Endothelial cell of umbilical vein (primary cell): ENCODE measurements at regions not wholly inside any gene's neighbourhood (a gene's known extent, or its start where the extent isn't known, plus 50 kb on each side); places are given as distances from the start of the nearest gene placed in this dataset.
"Not testable (repeated sequence)": the region's sequence is repeated elsewhere in the genome, so short reads cannot be mapped to it uniquely, and the experiment has no call there.

Experiments
- BruUV-seq: library from RNA; stranded (reverse); fragments of 400-500 nt; replicated peaks from 2 replicates; lab custom pipeline; 2021; lab: Mats Ljungman, UMichigan
- CTCF ChIA-PET: fragments of 300-600, 350-600 bp; sonication (Branson Sonifier 250); formaldehyde crosslinking; loops from one replicate; lab custom pipeline; 2021; ENCODE audit warnings: antibody characterized with exemption, inconsistent platforms; lab: Charles Lee
- POLR2A ChIA-PET: fragments of 300-600, 350-600 bp; sonication (Branson Sonifier 250); formaldehyde crosslinking; loops from one replicate; lab custom pipeline; 2021; ENCODE audit warnings: antibody characterized with exemption, inconsistent platforms; lab: Charles Lee
- DNase-seq: peaks from one replicate; pipeline ENCODE4 v3.0.0-alpha.2; 2011; ENCODE audit warnings: low read depth, low spot score
- FAIRE-seq: peaks from 2 replicates; lab custom pipeline; 2011; peaks lifted over from hg19 to GRCh38; lab: Jason Lieb, UNC
- H2AFZ ChIP-seq: 2 replicates; pipeline ENCODE4 v1.6.0; 2012; ENCODE audit warnings: low read depth, low read length, control low read depth, inconsistent platforms
- H3K27ac ChIP-seq: 2 replicates; pipeline ENCODE4 v1.5.1; 2011; ENCODE audit warnings: low read depth, mild to moderate bottlenecking, control low read depth, low read length, moderate library complexity; ENCODE audit not compliant: insufficient read depth
- H3K27me3 ChIP-seq, 2 experiments: 2 replicates each; pipeline versions ENCODE4 v1.6.0 to v1.6.1; 2011; ENCODE audit warnings: low read length in 2 of 2, mixed read lengths in 1 of 2; ENCODE audit not compliant: control insufficient read depth in 2 of 2, insufficient read depth in 2 of 2
- H3K36me3 ChIP-seq, 2 experiments: 2 replicates in 1 of 2; 3 replicates in 1 of 2; pipeline ENCODE4 v1.5.1; 2011; ENCODE audit warnings: low read length in 2 of 2, mild to moderate bottlenecking in 1 of 2, moderate library complexity in 1 of 2; ENCODE audit not compliant: control insufficient read depth in 2 of 2, insufficient read depth in 2 of 2; ENCODE audit errors: extremely low read depth in 1 of 2
- H3K4me1 ChIP-seq: 3 replicates; pipeline ENCODE4 v1.5.1; 2011; ENCODE audit warnings: mild to moderate bottlenecking, low read length; ENCODE audit not compliant: control insufficient read depth, insufficient read depth; ENCODE audit errors: extremely low read depth
- H3K4me2 ChIP-seq: 2 replicates; pipeline ENCODE4 v1.6.1; 2011; ENCODE audit warnings: low read length, control low read depth, mixed read lengths; ENCODE audit not compliant: insufficient read depth
- H3K4me3 ChIP-seq, 3 experiments: fragments of 200-600 bp in 1 of 3; sonication (generic), shearing (Covaris generic) in 1 of 3; replicated peaks in 1 of 3; 2 replicates each; pipeline ENCODE4 v1.5.1; 2011 to 2016; ENCODE audit warnings: control low read depth in 3 of 3, low read length in 3 of 3, mild to moderate bottlenecking in 2 of 3, inconsistent platforms in 1 of 3, low read depth in 1 of 3, moderate library complexity in 1 of 3; ENCODE audit not compliant: insufficient read depth in 1 of 3
- H3K79me2 ChIP-seq: 2 replicates; pipeline ENCODE4 v1.6.0; 2012; ENCODE audit warnings: low read length, inconsistent platforms; ENCODE audit not compliant: control insufficient read depth, insufficient read depth
- H3K9ac ChIP-seq: replicated peaks from 2 replicates; pipeline ENCODE3; 2011; ENCODE audit warnings: low read length, control low read depth; ENCODE audit not compliant: insufficient read depth; ENCODE audit errors: extremely low read depth
- H3K9me1 ChIP-seq: replicated peaks from 3 replicates; pipeline ENCODE4 v1.6.0; 2011; ENCODE audit warnings: mild to moderate bottlenecking, low read length; ENCODE audit not compliant: control insufficient read depth, insufficient read depth; ENCODE audit errors: extremely low read depth
- H3K9me3 ChIP-seq: replicated peaks from 2 replicates; pipeline ENCODE4 v1.5.1; 2012; ENCODE audit warnings: low read length, inconsistent platforms; ENCODE audit not compliant: control insufficient read depth, insufficient read depth
- H4K20me1 ChIP-seq: replicated peaks from 2 replicates; pipeline ENCODE3; 2011; ENCODE audit warnings: mild to moderate bottlenecking, low read length; ENCODE audit not compliant: control insufficient read depth, insufficient read depth; ENCODE audit errors: extremely low read depth
- FOS ChIP-seq: IDR thresholded peaks from 2 replicates; pipeline ENCODE4 v1.6.1; 2011; ENCODE audit warnings: mild to moderate bottlenecking, low read length, moderate library complexity, borderline replicate concordance; ENCODE audit not compliant: insufficient read depth
- MYC ChIP-seq: IDR thresholded peaks from one replicate; pipeline ENCODE4 v1.6.1; 2011; ENCODE audit warnings: mild to moderate bottlenecking, low read depth, low read length
- dilution Hi-C: fragments of 300-500 bp; cut with MboI; formaldehyde crosslinking; loops from one replicate; pipeline ENCODE4 v1.15.0; 2019; ENCODE audit warnings: low sequenced_read_pairs; ENCODE audit not compliant: extremely low pct_ligation_motif_present
- intact Hi-C: fragments of 100-400 bp; cut with micrococcal nuclease; formaldehyde crosslinking; loops from one replicate; pipeline ENCODE4 v1.10.0; 2022

DNA sequence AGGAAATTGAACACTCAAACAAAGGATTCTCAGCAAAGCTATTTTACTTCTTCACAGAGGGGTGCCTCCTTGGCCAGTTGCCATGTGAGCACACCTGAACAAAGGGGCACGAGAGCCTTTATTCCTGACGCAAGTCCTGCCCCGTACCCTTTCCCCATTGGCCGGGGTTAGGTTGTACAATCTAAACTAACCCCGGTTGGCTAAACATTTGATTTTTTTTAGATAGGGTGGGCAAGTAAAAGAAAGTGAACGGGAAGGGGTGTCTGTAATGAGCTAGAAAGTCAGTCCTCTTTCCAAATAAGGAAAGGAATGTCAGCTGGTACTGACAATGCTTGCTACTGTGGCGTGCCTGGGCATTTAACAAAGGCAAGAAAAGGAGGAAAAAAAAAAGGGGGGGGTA is 135.5 kb upstream of the CDKN3 start:
- BruUV-seq, result no TSS peak
- no peaks in the 10 kb centered on the region for H4K20me1 ChIP-seq
- H3K9ac ChIP-seq, result no peak overlapping the region
- no peak for DNase-seq
- no peaks in the 10 kb centered on the region for H3K4me1 ChIP-seq
- FAIRE-seq, result no peak
- CTCF ChIA-PET, result no interaction called here
- no peak overlapping the region for H2AFZ ChIP-seq
- POLR2A ChIA-PET, result no interaction called here
- no peak for TF ChIP-seq FOS
- TF ChIP-seq MYC, result no peak
- dilution Hi-C loops, result no loop called here
- no peaks in the 10 kb centered on the region for H3K79me2 ChIP-seq
- no peak overlapping the region for H3K4me2 ChIP-seq
- no peaks in the 10 kb centered on the region for H3K9me1 ChIP-seq
- no peaks in the 10 kb centered on the region for H3K27me3 ChIP-seq
- H3K27ac ChIP-seq, result no peak overlapping the region
- no peaks in the 10 kb centered on the region for H3K9me3 ChIP-seq
- intact Hi-C loops, result no loop called here
- no peaks in the 10 kb centered on the region for H3K36me3 ChIP-seq
- H3K4me3 ChIP-seq, result no peak overlapping the region

- H3K9ac ChIP-seq, H3K27ac ChIP-seq, H3K4me2 ChIP-seq, H4K20me1 ChIP-seq, dilution Hi-C loops, H3K36me3 ChIP-seq, H3K9me1 ChIP-seq, BruUV-seq, DNase-seq, H3K4me3 ChIP-seq, H3K27me3 ChIP-seq, H2AFZ ChIP-seq, H3K4me1 ChIP-seq, H3K79me2 ChIP-seq, POLR2A ChIA-PET, intact Hi-C loops, FAIRE-seq, H3K9me3 ChIP-seq: not testable (repeated sequence)
- CTCF ChIA-PET, result interaction anchor here (1.1 kb wide), 1 partner anchor 22 kb away, joined by 3 read pairs; no protein-coding TSS in a partner anchor
These were observed 130.2 kb upstream of the CDKN3 start for GRCh38 chr14:54266616-54267015.
